Neural cell (in vitro differentiated cells): ENCODE measurements at regions not wholly inside any gene's neighbourhood (a gene's known extent, or its start where the extent isn't known, plus 50 kb on each side); places are given as distances from the start of the nearest gene placed in this dataset.

ENCODE experiments used
- H2AFZ ChIP-seq: fragments of 200-600, 300-800 bp; sonication (generic), shearing (Covaris generic); 2 replicates; pipeline ENCODE4 v1.6.0; 2014; ENCODE audit warnings: low read depth, mild to moderate bottlenecking, antibody characterized with exemption, low read length, moderate library complexity
- H3F3A ChIP-seq: fragments of 200-600 bp; shearing (Covaris generic); 2 replicates; pipeline ENCODE4 v1.6.1; 2016; ENCODE audit warnings: mild to moderate bottlenecking, moderate library complexity, mixed read lengths, antibody characterized with exemption, low read length; ENCODE audit not compliant: insufficient read depth, poor library complexity, severe bottlenecking
- H3K27ac ChIP-seq: fragments of 200-600, 300-800 bp; sonication (generic), shearing (Covaris generic); 2 replicates; pipeline ENCODE4 v1.5.1; 2014; ENCODE audit warnings: mild to moderate bottlenecking, low read length, moderate library complexity
- H3K27me3 ChIP-seq: fragments of 300-800, 200-600 bp; sonication (generic), shearing (Covaris generic); 2 replicates; pipeline ENCODE4 v1.6.0; 2014; ENCODE audit warnings: mild to moderate bottlenecking, low read depth, low read length, moderate library complexity; ENCODE audit not compliant: insufficient read depth
- H3K36me3 ChIP-seq: fragments of 300-800, 200-600 bp; sonication (generic), shearing (Covaris generic); 2 replicates; pipeline ENCODE4 v1.5.1; 2014; ENCODE audit warnings: mild to moderate bottlenecking, antibody characterized with exemption, low read length, moderate library complexity; ENCODE audit not compliant: insufficient read depth
- H3K4me2 ChIP-seq: fragments of 300-800, 200-600 bp; sonication (generic), shearing (Covaris generic); 2 replicates; pipeline ENCODE4 v1.6.0; 2014; ENCODE audit warnings: mild to moderate bottlenecking, low read length
- H3K4me3 ChIP-seq: fragments of 300-800, 200-600 bp; sonication (generic), shearing (Covaris generic); 2 replicates; pipeline ENCODE4 v1.5.1; 2014; ENCODE audit warnings: mild to moderate bottlenecking, low read length, moderate library complexity
- H3K79me2 ChIP-seq: fragments of 200-600 bp; shearing (Covaris generic); replicated peaks from 2 replicates; pipeline ENCODE4 v1.6.0; 2014; ENCODE audit warnings: mild to moderate bottlenecking, low read length, moderate library complexity; ENCODE audit not compliant: insufficient read depth
- H3K9ac ChIP-seq: fragments of 300-800, 200-600 bp; sonication (generic), shearing (Covaris generic); 2 replicates; pipeline ENCODE4 v1.6.1; 2016; ENCODE audit warnings: mild to moderate bottlenecking, low read length, mixed read lengths
- H3K9me2 ChIP-seq: fragments of 200-600 bp; shearing (Covaris generic); 2 replicates; pipeline ENCODE4 v1.6.1; 2016; ENCODE audit warnings: mild to moderate bottlenecking, low read length, mixed read lengths; ENCODE audit not compliant: insufficient read depth
- H3K9me3 ChIP-seq: fragments of 200-600, 300-800 bp; sonication (generic), shearing (Covaris generic); 2 replicates; pipeline ENCODE4 v1.6.1; 2016; ENCODE audit warnings: mild to moderate bottlenecking, mixed run types, low read length, moderate library complexity, mixed read lengths
- H4K20me1 ChIP-seq: fragments of 200-600 bp; shearing (Covaris generic); 2 replicates; pipeline ENCODE4 v1.6.1; 2016; ENCODE audit warnings: mild to moderate bottlenecking, mixed run types; ENCODE audit not compliant: insufficient read depth
- EP300 ChIP-seq: fragments of 450-650 bp; conservative IDR thresholded peaks from 2 replicates; pipeline ENCODE4 v1.6.1; 2014; ENCODE audit warnings: antibody characterized with exemption, mild to moderate bottlenecking, moderate library complexity; ENCODE audit not compliant: poor library complexity, severe bottlenecking
- EZH2 ChIP-seq: fragments of 200-600, 300-800 bp; shearing (Covaris generic), sonication (generic); IDR thresholded peaks from 2 replicates; pipeline ENCODE4 v1.6.1; 2014; ENCODE audit warnings: antibody characterized with exemption, low read length, borderline replicate concordance, mild to moderate bottlenecking; ENCODE audit not compliant: insufficient read depth, poor library complexity, severe bottlenecking
- MXI1 ChIP-seq: fragments of 450-650 bp; conservative IDR thresholded peaks from 2 replicates; pipeline ENCODE4 v1.6.1; 2014; ENCODE audit warnings: antibody characterized with exemption, mild to moderate bottlenecking; ENCODE audit not compliant: poor library complexity, severe bottlenecking
- POLR2AphosphoS5 ChIP-seq: IDR thresholded peaks from 2 replicates; pipeline ENCODE4 v1.6.1; 2012
- RAD21 ChIP-seq: fragments of 450-650 bp; conservative IDR thresholded peaks from 2 replicates; pipeline ENCODE4 v1.6.1; 2014; ENCODE audit warnings: antibody characterized with exemption, mild to moderate bottlenecking, moderate library complexity
- REST ChIP-seq: IDR thresholded peaks from 2 replicates; pipeline ENCODE4 v1.6.1; 2012; ENCODE audit warnings: borderline replicate concordance
- SMC3 ChIP-seq: fragments of 450-650 bp; conservative IDR thresholded peaks from 2 replicates; pipeline ENCODE4 v1.6.1; 2014; ENCODE audit warnings: antibody characterized with exemption, mild to moderate bottlenecking, moderate library complexity; ENCODE audit not compliant: poor library complexity
- TAF1 ChIP-seq: IDR thresholded peaks from 2 replicates; pipeline ENCODE4 v1.6.1; 2012; ENCODE audit warnings: low read depth
- TF ChIP-seq, protein P1 (sequence below): fragments of 450-650 bp; IDR thresholded peaks from 2 replicates; pipeline ENCODE4 v1.5.1; 2014; ENCODE audit warnings: antibody characterized with exemption, mild to moderate bottlenecking, moderate library complexity; ENCODE audit not compliant: poor library complexity, severe bottlenecking

GRCh38 chr2:83915381-83915780, 543.7 kb downstream of the SUCLG1 start:
- H3K27me3 ChIP-seq = no peaks in the 10 kb centered on the region
- H3F3A ChIP-seq = no peaks in the 10 kb centered on the region
- H3K9ac ChIP-seq = no peak overlapping the region
- no peak overlapping the region for H3K4me2 ChIP-seq
- H3K9me2 ChIP-seq = no peaks in the 10 kb centered on the region
- H3K27ac ChIP-seq = no peak overlapping the region
- H3K9me3 ChIP-seq = no peaks in the 10 kb centered on the region
- H4K20me1 ChIP-seq = no peaks in the 10 kb centered on the region
- TF ChIP-seq MXI1 (no peak), TAF1 (no peak), EP300 (no peak)
- H3K36me3 ChIP-seq = no peaks in the 10 kb centered on the region
- no peak overlapping the region for H2AFZ ChIP-seq
- no peaks in the 10 kb centered on the region for H3K79me2 ChIP-seq
- no peak overlapping the region for H3K4me3 ChIP-seq

GRCh38 chr2:83908750-83909149, 550.3 kb downstream of the SUCLG1 start:
- no peak overlapping the region for H3K27ac ChIP-seq
- no peak for TF ChIP-seq RAD21
- TF ChIP-seq POLR2AphosphoS5 = no peak
- no peak for TF ChIP-seq EP300
- TF ChIP-seq EZH2 = no peak
- TF ChIP-seq REST = no peak
- TF ChIP-seq TAF1 = no peak
- TF ChIP-seq SMC3 = no peak
- no peak for TF ChIP-seq MXI1
- TF ChIP-seq, protein P1, sequence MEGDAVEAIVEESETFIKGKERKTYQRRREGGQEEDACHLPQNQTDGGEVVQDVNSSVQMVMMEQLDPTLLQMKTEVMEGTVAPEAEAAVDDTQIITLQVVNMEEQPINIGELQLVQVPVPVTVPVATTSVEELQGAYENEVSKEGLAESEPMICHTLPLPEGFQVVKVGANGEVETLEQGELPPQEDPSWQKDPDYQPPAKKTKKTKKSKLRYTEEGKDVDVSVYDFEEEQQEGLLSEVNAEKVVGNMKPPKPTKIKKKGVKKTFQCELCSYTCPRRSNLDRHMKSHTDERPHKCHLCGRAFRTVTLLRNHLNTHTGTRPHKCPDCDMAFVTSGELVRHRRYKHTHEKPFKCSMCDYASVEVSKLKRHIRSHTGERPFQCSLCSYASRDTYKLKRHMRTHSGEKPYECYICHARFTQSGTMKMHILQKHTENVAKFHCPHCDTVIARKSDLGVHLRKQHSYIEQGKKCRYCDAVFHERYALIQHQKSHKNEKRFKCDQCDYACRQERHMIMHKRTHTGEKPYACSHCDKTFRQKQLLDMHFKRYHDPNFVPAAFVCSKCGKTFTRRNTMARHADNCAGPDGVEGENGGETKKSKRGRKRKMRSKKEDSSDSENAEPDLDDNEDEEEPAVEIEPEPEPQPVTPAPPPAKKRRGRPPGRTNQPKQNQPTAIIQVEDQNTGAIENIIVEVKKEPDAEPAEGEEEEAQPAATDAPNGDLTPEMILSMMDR = no peak
- no peaks in the 10 kb centered on the region for H3K9me2 ChIP-seq

GRCh38 chr2:83901317-83901716, 557.8 kb downstream of the SUCLG1 start:
- H3K4me2 ChIP-seq = no peak overlapping the region
- no peaks in the 10 kb centered on the region for H3K79me2 ChIP-seq
- H3K27ac ChIP-seq = no peak overlapping the region
- no peak for TF ChIP-seq EZH2
- no peak for TF ChIP-seq MXI1
- TF ChIP-seq TAF1 = no peak
- TF ChIP-seq RAD21 = no peak
- TF ChIP-seq EP300 = no peak
- TF ChIP-seq POLR2AphosphoS5 = no peak
- TF ChIP-seq, protein P1 = no peak
- TF ChIP-seq REST = no peak
- TF ChIP-seq SMC3 = no peak
- H3F3A ChIP-seq = no peaks in the 10 kb centered on the region
- H3K36me3 ChIP-seq = no peaks in the 10 kb centered on the region
- no peak overlapping the region for H3K4me3 ChIP-seq
- no peaks in the 10 kb centered on the region for H3K9me2 ChIP-seq
- no peaks in the 10 kb centered on the region for H3K9me3 ChIP-seq
- H3K27me3 ChIP-seq = no peaks in the 10 kb centered on the region
- no peaks in the 10 kb centered on the region for H4K20me1 ChIP-seq
- no peak overlapping the region for H2AFZ ChIP-seq
- no peak overlapping the region for H3K9ac ChIP-seq

More at GRCh38 chr2:83908750-83909149, 550.3 kb downstream of the SUCLG1 start:
- Histone ChIP-seq H3K4me2 (no peak overlapping the region), H3K79me2 (no peaks in the 10 kb centered on the region), H3K27me3 (no peaks in the 10 kb centered on the region), H2AFZ (no peak overlapping the region), H3K4me3 (no peak overlapping the region), H3K9me3 (no peaks in the 10 kb centered on the region), H3K36me3 (no peaks in the 10 kb centered on the region), H3F3A (no peaks in the 10 kb centered on the region), H4K20me1 (no peaks in the 10 kb centered on the region), H3K9ac (no peak overlapping the region)
